NT2/D1 (cell line): ENCODE measurements at regions not wholly inside any gene's neighbourhood (a gene's known extent, or its start where the extent isn't known, plus 50 kb on each side); places are given as distances from the start of the nearest gene placed in this dataset.

Experiments used
- SUZ12 ChIP-seq: IDR thresholded peaks from 2 replicates; pipeline ENCODE4 v1.6.1; 2011; ENCODE audit not compliant: insufficient read length, insufficient read depth; ENCODE audit errors: extremely low read depth
- YY1 ChIP-seq: IDR thresholded peaks from 2 replicates; pipeline ENCODE4 v1.6.1; 2011; ENCODE audit not compliant: insufficient read length, insufficient read depth
- ZNF274 ChIP-seq: IDR thresholded peaks from 2 replicates; pipeline ENCODE4 v1.6.1; 2011; ENCODE audit warnings: mild to moderate bottlenecking, low read depth, low read length

DNA sequence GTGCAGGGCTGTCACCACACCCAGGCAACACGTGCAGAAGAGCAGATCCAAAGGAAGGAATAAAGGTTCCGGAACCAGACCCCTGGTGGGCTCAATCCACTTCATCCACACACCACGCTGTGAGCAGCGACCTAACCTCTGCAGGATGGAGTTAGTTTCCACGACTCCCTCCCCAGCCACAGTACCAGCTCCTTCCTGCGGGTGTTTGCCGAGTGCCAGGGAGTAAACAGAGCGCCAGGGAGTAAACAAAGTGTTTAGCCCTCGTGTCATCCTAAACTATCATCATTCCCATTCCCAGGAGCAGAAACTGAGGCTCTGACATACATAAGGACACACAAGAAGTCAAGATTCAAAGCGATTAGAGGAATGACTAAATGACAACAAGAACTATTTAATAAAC is 261.3 kb downstream of the MN1 start:
- TF ChIP-seq ZNF274 (no peak), YY1 (no peak), SUZ12 (no peak)
